Caco-2 (cell line): ENCODE measurements at regions not wholly inside any gene's neighbourhood (a gene's known extent, or its start where the extent isn't known, plus 50 kb on each side); places are given as distances from the start of the nearest gene placed in this dataset.

Experiments
- BruUV-seq: library from RNA; stranded (reverse); fragments of 400-500 nt; replicated peaks from 2 replicates; lab custom pipeline; 2021; lab: Mats Ljungman, UMichigan
- CTCF ChIA-PET: fragments of 300-600 bp; sonication (Branson Sonifier 250); formaldehyde crosslinking; loops from one replicate; lab custom pipeline; 2022; ENCODE audit warnings: antibody characterized with exemption; lab: Charles Lee
- POLR2A ChIA-PET: fragments of 300-600 bp; sonication (Branson Sonifier 250); formaldehyde crosslinking; loops from one replicate; lab custom pipeline; 2022; ENCODE audit warnings: antibody characterized with exemption; lab: Charles Lee
- DNase-seq, 2 experiments: peaks; one replicate each; pipeline versions ENCODE4 v3.0.0 to v3.0.0-alpha.2; 2020 to 2022
- H3K27me3 ChIP-seq: replicated peaks from 2 replicates; pipeline ENCODE4 v1.6.0; 2011; ENCODE audit warnings: low read length; ENCODE audit not compliant: control insufficient read depth, insufficient read depth
- H3K36me3 ChIP-seq: 2 replicates; pipeline ENCODE4 v1.5.1; 2011; ENCODE audit warnings: low read length; ENCODE audit not compliant: control insufficient read depth, insufficient read depth
- H3K4me1 ChIP-seq: fragments of 250-450 bp; sonication (Bioruptor Pico); 2 replicates; pipeline ENCODE4 v1.5.1; 2020; ENCODE audit warnings: mild to moderate bottlenecking
- H3K4me3 ChIP-seq: 2 replicates; pipeline ENCODE4 v1.5.1; 2011; ENCODE audit warnings: low read depth, mild to moderate bottlenecking, control low read depth, low read length
- H3K9me3 ChIP-seq: fragments of 250-450 bp; sonication (Bioruptor Pico); 2 replicates; pipeline ENCODE4 v1.5.1; 2020; ENCODE audit warnings: mild to moderate bottlenecking, moderate library complexity
- H3K27ac Mint-ChIP-seq: one replicate; pipeline ENCODE4 v1.8.0; 2022; ENCODE audit warnings: mixed read lengths; ENCODE audit not compliant: unreplicated experiment
- H3K27me3 Mint-ChIP-seq: one replicate; pipeline ENCODE4 v1.8.0; 2022; ENCODE audit warnings: mixed read lengths; ENCODE audit not compliant: insufficient read depth, unreplicated experiment
- H3K36me3 Mint-ChIP-seq: one replicate; pipeline ENCODE4 v1.8.0; 2022; ENCODE audit warnings: mild to moderate bottlenecking, mixed read lengths; ENCODE audit not compliant: insufficient read depth, unreplicated experiment
- H3K4me1 Mint-ChIP-seq: one replicate; pipeline ENCODE4 v1.8.0; 2022; ENCODE audit warnings: low read depth, mixed read lengths; ENCODE audit not compliant: unreplicated experiment
- H3K4me3 Mint-ChIP-seq: one replicate; pipeline ENCODE4 v1.8.0; 2022; ENCODE audit warnings: mild to moderate bottlenecking, moderate library complexity, mixed read lengths; ENCODE audit not compliant: unreplicated experiment
- H3K9me3 Mint-ChIP-seq: one replicate; pipeline ENCODE4 v1.8.0; 2022; ENCODE audit warnings: mixed read lengths; ENCODE audit not compliant: unreplicated experiment
- CTCF ChIP-seq, 2 experiments: fragments of 200-600 bp in 1 of 2; IDR thresholded peaks; 1 replicate in 1 of 2; 2 replicates in 1 of 2; pipeline versions ENCODE4 v1.5.1 to v1.8.0; 2011 to 2022; ENCODE audit warnings: antibody characterized with exemption in 1 of 2, control low read depth in 1 of 2, inconsistent platforms in 1 of 2, low read depth in 1 of 2, low read length in 1 of 2, mild to moderate bottlenecking in 1 of 2, moderate library complexity in 1 of 2; ENCODE audit not compliant: insufficient read depth in 1 of 2, severe bottlenecking in 1 of 2, unreplicated experiment in 1 of 2
- intact Hi-C: fragments of 100-400 bp; cut with micrococcal nuclease; formaldehyde crosslinking; loops from one replicate; pipeline ENCODE4 v1.10.0; 2022; ENCODE audit not compliant: unreplicated experiment

- H3K36me3 Mint-ChIP-seq: no peaks in the 10 kb centered on the region
- TF ChIP-seq CTCF (IDR thresholded peaks at IDR 0.05; ENCODE audit: insufficient read depth in 1 of 2, low read depth in 1 of 2, low read length in 1 of 2, severe bottlenecking in 1 of 2, unreplicated experiment in 1 of 2): no peak
- intact Hi-C loops: no loop called here
- no peak overlapping the region for H3K4me3 Mint-ChIP-seq
- Histone ChIP-seq H3K4me1 (no peaks in the 10 kb centered on the region; the same call in 1 of the 2 replicates), H3K4me3 (no peak overlapping the region), H3K9me3 (no peaks in the 10 kb centered on the region), H3K27me3 (no peaks in the 10 kb centered on the region), H3K36me3 (no peaks in the 10 kb centered on the region)
- ChIA-PET CTCF (no interaction called here), POLR2A (no interaction called here)
- no peaks in the 10 kb centered on the region for H3K9me3 Mint-ChIP-seq
- no peaks in the 10 kb centered on the region for H3K27me3 Mint-ChIP-seq
- no peak for DNase-seq
- H3K27ac Mint-ChIP-seq: no peak overlapping the region
- no peaks in the 10 kb centered on the region for H3K4me1 Mint-ChIP-seq
- BruUV-seq: no TSS peak
These were observed 253.4 kb upstream of the NFIA start for GRCh38 chr1:60828944-60829343.

GRCh38 chr1:60826320-60827094, 255.9 kb upstream of the NFIA start:
- Histone ChIP-seq H3K4me3 (no peak overlapping the region), H3K27me3 (no peaks in the 10 kb centered on the region), H3K36me3 (no peaks in the 10 kb centered on the region), H3K9me3 (no peaks in the 10 kb centered on the region), H3K4me1 (no peaks in the 10 kb centered on the region)
- BruUV-seq: no TSS peak
- Mint-ChIP-seq H3K27me3 (no peaks in the 10 kb centered on the region), H3K9me3 (no peaks in the 10 kb centered on the region), H3K4me1 (no peaks in the 10 kb centered on the region), H3K4me3 (no peak overlapping the region), H3K36me3 (no peaks in the 10 kb centered on the region), H3K27ac (no peak overlapping the region)
- TF ChIP-seq CTCF (IDR thresholded peaks at IDR 0.05; ENCODE audit: insufficient read depth in 1 of 2, low read depth in 1 of 2, low read length in 1 of 2, severe bottlenecking in 1 of 2, unreplicated experiment in 1 of 2): no peak
- intact Hi-C loops: no loop called here
- ChIA-PET CTCF (no interaction called here), POLR2A (no interaction called here)
- DNase-seq: no peak

GRCh38 chr1:60825593-60825992, 256.8 kb upstream of the NFIA start:
- Histone ChIP-seq H3K36me3 (no peaks in the 10 kb centered on the region), H3K9me3 (no peaks in the 10 kb centered on the region), H3K4me1 (no peaks in the 10 kb centered on the region), H3K4me3 (no peak overlapping the region), H3K27me3 (no peaks in the 10 kb centered on the region)
- ChIA-PET CTCF (no interaction called here), POLR2A (no interaction called here)
- intact Hi-C loops: no loop called here
- no peaks in the 10 kb centered on the region for H3K27me3 Mint-ChIP-seq
- TF ChIP-seq CTCF (IDR thresholded peaks at IDR 0.05; ENCODE audit: insufficient read depth in 1 of 2, low read depth in 1 of 2, low read length in 1 of 2, severe bottlenecking in 1 of 2, unreplicated experiment in 1 of 2): no peak
- DNase-seq: no peak
- BruUV-seq: no TSS peak
- no peak overlapping the region for H3K4me3 Mint-ChIP-seq
- no peaks in the 10 kb centered on the region for H3K36me3 Mint-ChIP-seq
- H3K27ac Mint-ChIP-seq: no peak overlapping the region
- H3K4me1 Mint-ChIP-seq: no peaks in the 10 kb centered on the region
- H3K9me3 Mint-ChIP-seq: no peaks in the 10 kb centered on the region
